ENCODE measurements at regions not wholly inside any gene's neighbourhood (a gene's known extent, or its start where the extent isn't known, plus 50 kb on each side); places are given as distances from the start of the nearest gene placed in this dataset.

GRCh38 chr2:23055251-23055650, 329.7 kb upstream of the KLHL29 start:
- TF ChIP-seq SIN3A (IDR thresholded peaks at IDR 0.05; ENCODE audit: borderline replicate concordance, insufficient read depth, low read length) (no peak), POLR2AphosphoS5 (IDR thresholded peaks at IDR 0.05; ENCODE audit: low read depth, low read length) (no peak), FOXP2 (optimal IDR thresholded peaks at IDR 0.05; ENCODE audit: borderline replicate concordance, extremely low read depth, extremely low read length, insufficient read depth) (no peak), TAF1 (IDR thresholded peaks at IDR 0.05; ENCODE audit: borderline replicate concordance, insufficient read depth, low read length) (no peak), REST (IDR thresholded peaks at IDR 0.05; ENCODE audit: insufficient read depth in 1 of 2, low read depth in 2 of 2, low read length in 2 of 2) (no peak)

- TF ChIP-seq POLR2AphosphoS5 (IDR thresholded peaks at IDR 0.05; ENCODE audit: low read depth, low read length) (no peak), REST (IDR thresholded peaks at IDR 0.05; ENCODE audit: insufficient read depth in 1 of 2, low read depth in 2 of 2, low read length in 2 of 2) (no peak), TAF1 (IDR thresholded peaks at IDR 0.05; ENCODE audit: borderline replicate concordance, insufficient read depth, low read length) (no peak), FOXP2 (optimal IDR thresholded peaks at IDR 0.05; ENCODE audit: borderline replicate concordance, extremely low read depth, extremely low read length, insufficient read depth) (no peak), SIN3A (IDR thresholded peaks at IDR 0.05; ENCODE audit: borderline replicate concordance, insufficient read depth, low read length) (no peak)
Observed at GRCh38 chr2:23058435-23058834, 326.5 kb upstream of the KLHL29 start.

- TF ChIP-seq REST (IDR thresholded peaks at IDR 0.05; ENCODE audit: insufficient read depth in 1 of 2, low read depth in 2 of 2, low read length in 2 of 2) (no peak), FOXP2 (optimal IDR thresholded peaks at IDR 0.05; ENCODE audit: borderline replicate concordance, extremely low read depth, extremely low read length, insufficient read depth) (no peak), TAF1 (IDR thresholded peaks at IDR 0.05; ENCODE audit: borderline replicate concordance, insufficient read depth, low read length) (no peak), SIN3A (IDR thresholded peaks at IDR 0.05; ENCODE audit: borderline replicate concordance, insufficient read depth, low read length) (no peak), POLR2AphosphoS5 (IDR thresholded peaks at IDR 0.05; ENCODE audit: low read depth, low read length) (no peak)
Observed at GRCh38 chr2:23065210-23065609, 319.8 kb upstream of the KLHL29 start.

GRCh38 chr2:23065936-23066335, 319.0 kb upstream of the KLHL29 start:
- no peak for TF ChIP-seq FOXP2 (optimal IDR thresholded peaks at IDR 0.05; ENCODE audit: borderline replicate concordance, extremely low read depth, extremely low read length, insufficient read depth)
- TF ChIP-seq TAF1 (IDR thresholded peaks at IDR 0.05; ENCODE audit: borderline replicate concordance, insufficient read depth, low read length), result no peak
- TF ChIP-seq SIN3A (IDR thresholded peaks at IDR 0.05; ENCODE audit: borderline replicate concordance, insufficient read depth, low read length), result no peak
- no peak for TF ChIP-seq POLR2AphosphoS5 (IDR thresholded peaks at IDR 0.05; ENCODE audit: low read depth, low read length)
- TF ChIP-seq REST (IDR thresholded peaks at IDR 0.05; ENCODE audit: insufficient read depth in 1 of 2, low read depth in 2 of 2, low read length in 2 of 2), result no peak

- TF ChIP-seq FOXP2 (optimal IDR thresholded peaks at IDR 0.05; ENCODE audit: borderline replicate concordance, extremely low read depth, extremely low read length, insufficient read depth), result no peak
- no peak for TF ChIP-seq REST (IDR thresholded peaks at IDR 0.05; ENCODE audit: insufficient read depth in 1 of 2, low read depth in 2 of 2, low read length in 2 of 2)
- TF ChIP-seq SIN3A (IDR thresholded peaks at IDR 0.05; ENCODE audit: borderline replicate concordance, insufficient read depth, low read length), result no peak
- no peak for TF ChIP-seq TAF1 (IDR thresholded peaks at IDR 0.05; ENCODE audit: borderline replicate concordance, insufficient read depth, low read length)
- TF ChIP-seq POLR2AphosphoS5 (IDR thresholded peaks at IDR 0.05; ENCODE audit: low read depth, low read length), result no peak
Observed at GRCh38 chr2:23066686-23067085, 318.3 kb upstream of the KLHL29 start.

Measured in PFSK-1 (cell line).